OCI-LY1 (cell line): ENCODE measurements at regions not wholly inside any gene's neighbourhood (a gene's known extent, or its start where the extent isn't known, plus 50 kb on each side); places are given as distances from the start of the nearest gene placed in this dataset.

Experiments used
- EZH2 ChIP-seq: fragments of 200-600 bp; sonication (generic), shearing (Covaris generic); IDR thresholded peaks from 2 replicates; pipeline ENCODE4 v1.8.0; 2017; ENCODE audit warnings: borderline replicate concordance, mixed run types, mild to moderate bottlenecking, antibody characterized with exemption, low read length, moderate library complexity, mixed read lengths
- TF ChIP-seq, protein P1 (sequence below): fragments of 200-600 bp; sonication (generic), shearing (Covaris generic); IDR thresholded peaks from 2 replicates; pipeline ENCODE4 v1.5.1; 2017; ENCODE audit warnings: mild to moderate bottlenecking, antibody characterized with exemption, low read length, moderate library complexity, mixed read lengths

DNA sequence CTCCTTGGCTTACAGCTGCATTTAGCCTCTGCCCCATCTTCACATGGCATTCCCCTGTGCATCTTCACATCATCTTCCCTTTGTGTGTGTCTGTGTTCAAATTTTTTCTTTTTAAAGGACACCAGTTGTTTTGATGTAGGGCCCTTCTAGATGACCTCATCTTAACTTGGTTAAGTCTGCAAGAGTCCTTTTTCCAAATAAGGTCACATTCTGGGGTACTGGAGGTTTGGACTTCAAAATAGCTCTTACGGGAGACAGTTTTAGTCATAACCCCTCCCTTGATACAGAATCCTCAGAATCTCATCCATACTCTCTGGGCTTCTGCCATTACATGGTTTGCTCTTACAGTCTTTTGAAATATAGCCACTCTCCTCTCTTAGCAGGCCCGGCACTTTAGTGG lies 231.5 kb upstream of the ATP6AP2 start:
- TF ChIP-seq, protein P1, sequence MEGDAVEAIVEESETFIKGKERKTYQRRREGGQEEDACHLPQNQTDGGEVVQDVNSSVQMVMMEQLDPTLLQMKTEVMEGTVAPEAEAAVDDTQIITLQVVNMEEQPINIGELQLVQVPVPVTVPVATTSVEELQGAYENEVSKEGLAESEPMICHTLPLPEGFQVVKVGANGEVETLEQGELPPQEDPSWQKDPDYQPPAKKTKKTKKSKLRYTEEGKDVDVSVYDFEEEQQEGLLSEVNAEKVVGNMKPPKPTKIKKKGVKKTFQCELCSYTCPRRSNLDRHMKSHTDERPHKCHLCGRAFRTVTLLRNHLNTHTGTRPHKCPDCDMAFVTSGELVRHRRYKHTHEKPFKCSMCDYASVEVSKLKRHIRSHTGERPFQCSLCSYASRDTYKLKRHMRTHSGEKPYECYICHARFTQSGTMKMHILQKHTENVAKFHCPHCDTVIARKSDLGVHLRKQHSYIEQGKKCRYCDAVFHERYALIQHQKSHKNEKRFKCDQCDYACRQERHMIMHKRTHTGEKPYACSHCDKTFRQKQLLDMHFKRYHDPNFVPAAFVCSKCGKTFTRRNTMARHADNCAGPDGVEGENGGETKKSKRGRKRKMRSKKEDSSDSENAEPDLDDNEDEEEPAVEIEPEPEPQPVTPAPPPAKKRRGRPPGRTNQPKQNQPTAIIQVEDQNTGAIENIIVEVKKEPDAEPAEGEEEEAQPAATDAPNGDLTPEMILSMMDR, result no peak
- no peak for TF ChIP-seq EZH2
